DMS114 treated with DMSO at 0.1 percent for 48 hours (cell line): ENCODE measurements at regions not wholly inside any gene's neighbourhood (a gene's known extent, or its start where the extent isn't known, plus 50 kb on each side); places are given as distances from the start of the nearest gene placed in this dataset.

Experiments used
- DNase-seq: peaks from one replicate; lab custom pipeline; 2025; ENCODE audit not compliant: unreplicated experiment; lab: John Stamatoyannopoulos, UW

GRCh38 chr10:113287592-113287991 is 265.3 kb upstream of the HABP2 start:
- DNase-seq = no peak

- DNase-seq = no peak
Observed at GRCh38 chr10:113290137-113290536, 262.7 kb upstream of the HABP2 start.

- DNase-seq = no peak
Observed at GRCh38 chr10:113291413-113291812, 261.4 kb upstream of the HABP2 start.

- DNase-seq = no peak
Observed at GRCh38 chr10:113292086-113292485, 260.8 kb upstream of the HABP2 start.

GRCh38 chr10:113292743-113293142 is 260.1 kb upstream of the HABP2 start:
- DNase-seq = no peak

- no peak for DNase-seq
Observed at GRCh38 chr10:113293167-113293566, 259.7 kb upstream of the HABP2 start.

- no peak for DNase-seq
Observed at GRCh38 chr10:113294868-113295267, 258.0 kb upstream of the HABP2 start.

GRCh38 chr10:113297226-113297625 is 255.6 kb upstream of the HABP2 start:
- no peak for DNase-seq

GRCh38 chr10:113298616-113299015 is 254.2 kb upstream of the HABP2 start:
- DNase-seq = no peak

- no peak for DNase-seq
Observed at GRCh38 chr10:113300201-113300600, 252.7 kb upstream of the HABP2 start.

- no peak for DNase-seq
Observed at GRCh38 chr10:113300617-113301016, 252.2 kb upstream of the HABP2 start.

GRCh38 chr10:113301342-113301984 is 251.4 kb upstream of the HABP2 start:
- DNase-seq = no peak

- no peak for DNase-seq
Observed at GRCh38 chr10:113302062-113302461, 250.8 kb upstream of the HABP2 start.

- no peak for DNase-seq
Observed at GRCh38 chr10:113303544-113304146, 249.2 kb upstream of the HABP2 start.

GRCh38 chr10:113304726-113305125 is 248.1 kb upstream of the HABP2 start:
- DNase-seq = no peak

- no peak for DNase-seq
Observed at GRCh38 chr10:113305871-113306270, 247.0 kb upstream of the HABP2 start.

GRCh38 chr10:113309791-113310190 is 243.1 kb upstream of the HABP2 start:
- no peak for DNase-seq

GRCh38 chr10:113310347-113310746 is 242.5 kb upstream of the HABP2 start:
- DNase-seq = no peak

GRCh38 chr10:113313048-113313602 is 239.7 kb upstream of the HABP2 start:
- no peak for DNase-seq

GRCh38 chr10:113313722-113314121 is 239.1 kb upstream of the HABP2 start:
- DNase-seq = no peak

GRCh38 chr10:113316506-113316905 is 236.3 kb upstream of the HABP2 start:
- no peak for DNase-seq

GRCh38 chr10:113317489-113317888 is 235.4 kb upstream of the HABP2 start:
- DNase-seq = no peak

GRCh38 chr10:113319479-113319878 is 233.4 kb upstream of the HABP2 start:
- DNase-seq = no peak
